Thyroid gland (tissue), 4 donors: ENCODE measurements at regions not wholly inside any gene's neighbourhood (a gene's known extent, or its start where the extent isn't known, plus 50 kb on each side); places are given as distances from the start of the nearest gene placed in this dataset.

Experiments
- DNase-seq, 2 donors: peaks; one replicate each; pipeline ENCODE4 v3.0.0-alpha.2; 2019
- H3K27ac ChIP-seq, 3 donors: fragments of 200-600 bp; sonication (generic); 1 replicate in 2 of 3; 2 replicates in 1 of 3; pipeline ENCODE4 v1.5.1; 2016 to 2019; ENCODE audit warnings: mild to moderate bottlenecking in 1 of 3, moderate library complexity in 1 of 3
- H3K27me3 ChIP-seq: fragments of 200-600 bp; sonication (generic); one replicate; pipeline ENCODE4 v1.5.1; 2019
- H3K36me3 ChIP-seq, 2 donors: fragments of 200-600 bp; sonication (generic); one replicate each; pipeline ENCODE4 v1.5.1; 2016 to 2019
- H3K4me1 ChIP-seq, 2 donors: fragments of 200-600 bp; sonication (generic); one replicate each; pipeline ENCODE4 v1.5.1; 2017 to 2019
- H3K4me3 ChIP-seq, 3 donors: fragments of 200-600 bp; sonication (generic); replicated peaks in 1 of 3; 1 replicate in 2 of 3; 2 replicates in 1 of 3; pipeline ENCODE4 v1.5.1; 2016; ENCODE audit warnings: mild to moderate bottlenecking in 1 of 3
- H3K9me3 ChIP-seq: fragments of 200-600 bp; sonication (generic); one replicate; pipeline ENCODE4 v1.5.1; 2017
- CTCF ChIP-seq, 6 experiments: fragments of 200-600 bp in 3 of 6; fragments of 450-650 bp in 3 of 6; sonication (generic) in 3 of 6; IDR thresholded peaks; one replicate each; pipeline ENCODE4 v1.5.1; 2016 to 2019; ENCODE audit warnings: antibody characterized with exemption in 6 of 6, mild to moderate bottlenecking in 2 of 6, inconsistent platforms in 1 of 6, moderate library complexity in 1 of 6
- POLR2A ChIP-seq, 2 donors: fragments of 450-650 bp; IDR thresholded peaks; one replicate each; pipeline ENCODE4 v1.6.1; 2017; ENCODE audit warnings: antibody characterized with exemption in 2 of 2, mild to moderate bottlenecking in 2 of 2, moderate library complexity in 1 of 2
- WGBS, 2 donors: methylation state at CpG; one replicate each; pipeline ENCODE4 v1.1.5; 2017; 5-methylcytosine and 5-hydroxymethylcytosine counted together
- intact Hi-C: fragments of 100-400 bp; cut with DNase I; formaldehyde crosslinking; loops from one replicate; pipeline ENCODE4 v1.15.1; 2023

- Histone ChIP-seq H3K27me3 (no peaks in the 10 kb centered on the region), H3K9me3 (no peaks in the 10 kb centered on the region), H3K27ac (no peak overlapping the region), H3K4me3 (no peak overlapping the region), H3K36me3 (no peaks in the 10 kb centered on the region), H3K4me1 (peaks cover 0 to under 1% of the 10 kb centered on the region in 2 donors)
- TF ChIP-seq POLR2A (IDR thresholded peaks at IDR 0.05) (no peak), CTCF (IDR thresholded peaks at IDR 0.05) (no peak)
- intact Hi-C loops = no loop called here
- DNase-seq = no peak
- WGBS, 2 donors = 84 to 94% methylated on average over 4 of the region's 4 CpGs
These were observed 344.7 kb upstream of the NCAM1 start for GRCh38 chr11:112616327-112617097.

- Histone ChIP-seq H3K9me3 (no peaks in the 10 kb centered on the region), H3K36me3 (no peaks in the 10 kb centered on the region), H3K27ac (no peak overlapping the region), H3K27me3 (no peaks in the 10 kb centered on the region), H3K4me3 (no peak overlapping the region), H3K4me1 (no peaks in the 10 kb centered on the region)
- TF ChIP-seq POLR2A (IDR thresholded peaks at IDR 0.05) (no peak), CTCF (IDR thresholded peaks at IDR 0.05) (no peak)
- intact Hi-C loops = no loop called here
- 82 to 87% methylated on average over 2 of the region's 2 CpGs for WGBS, 2 donors
- DNase-seq = no peak
These were observed 344.2 kb upstream of the NCAM1 start for GRCh38 chr11:112617098-112617425.

GRCh38 chr11:112617977-112618826 is 343.0 kb upstream of the NCAM1 start:
- intact Hi-C loops = no loop called here
- H3K27ac ChIP-seq = no peak overlapping the region
- WGBS, 2 donors = 78 to 83% methylated on average over 13 of the region's 13 CpGs
- no peak for TF ChIP-seq CTCF (IDR thresholded peaks at IDR 0.05)
- no peak for TF ChIP-seq POLR2A (IDR thresholded peaks at IDR 0.05)
- no peaks in the 10 kb centered on the region for H3K4me1 ChIP-seq
- H3K9me3 ChIP-seq = no peaks in the 10 kb centered on the region
- H3K27me3 ChIP-seq = no peaks in the 10 kb centered on the region
- H3K4me3 ChIP-seq = no peak overlapping the region
- DNase-seq = no peak
- H3K36me3 ChIP-seq = no peaks in the 10 kb centered on the region

GRCh38 chr11:112619106-112619505 is 342.1 kb upstream of the NCAM1 start:
- no peak overlapping the region for H3K4me3 ChIP-seq
- no peaks in the 10 kb centered on the region for H3K36me3 ChIP-seq
- DNase-seq = no peak
- no peak overlapping the region for H3K27ac ChIP-seq
- WGBS, 2 donors = 82 to 86% methylated on average over 5 of the region's 5 CpGs
- no peaks in the 10 kb centered on the region for H3K27me3 ChIP-seq
- intact Hi-C loops = no loop called here
- no peak for TF ChIP-seq POLR2A (IDR thresholded peaks at IDR 0.05)
- H3K4me1 ChIP-seq = no peaks in the 10 kb centered on the region
- H3K9me3 ChIP-seq = no peaks in the 10 kb centered on the region

GRCh38 chr11:112620621-112621394 is 340.4 kb upstream of the NCAM1 start:
- DNase-seq = no peak
- H3K4me3 ChIP-seq = no peak overlapping the region
- TF ChIP-seq POLR2A (IDR thresholded peaks at IDR 0.05) (no peak), CTCF (IDR thresholded peaks at IDR 0.05) (no peak)
- H3K36me3 ChIP-seq = no peaks in the 10 kb centered on the region
- H3K27me3 ChIP-seq = no peaks in the 10 kb centered on the region
- no peaks in the 10 kb centered on the region for H3K9me3 ChIP-seq
- WGBS, 2 donors = 74 to 80% methylated on average over 6 to 7 of the region's 7 CpGs
- H3K4me1 ChIP-seq = peaks cover 0 to 3% of the 10 kb centered on the region in 2 donors
- H3K27ac ChIP-seq = no peak overlapping the region
- intact Hi-C loops = no loop called here
